ENCODE measurements at regions not wholly inside any gene's neighbourhood (a gene's known extent, or its start where the extent isn't known, plus 50 kb on each side); places are given as distances from the start of the nearest gene placed in this dataset.

- Histone ChIP-seq H3K79me2 (ENCODE audit: insufficient read depth, low read length) (no peaks in the 10 kb centered on the region), H3K27ac (ENCODE audit: insufficient read length, low read depth, low read length) (no peak overlapping the region), H3K18ac (ENCODE audit: insufficient read length, low read depth, low read length) (no peak overlapping the region), H2BK12ac (ENCODE audit: insufficient read length, low read depth, low read length) (no peak overlapping the region), H2BK20ac (ENCODE audit: low read depth, low read length, poor library complexity, severe bottlenecking) (no peak overlapping the region), H3T11ph (ENCODE audit: low read length) (no peak overlapping the region), H3K4me1 (ENCODE audit: insufficient read depth, low read length) (no peaks in the 10 kb centered on the region), H4K91ac (ENCODE audit: insufficient read length, low read depth, low read length) (no peak overlapping the region), H3K4me2 (ENCODE audit: insufficient read depth, insufficient read length, low read length) (no peak overlapping the region), H4K5ac (ENCODE audit: insufficient read length, low read depth, low read length) (no peak overlapping the region), H2BK120ac (ENCODE audit: low read depth, low read length, poor library complexity, severe bottlenecking) (no peak overlapping the region), H2AK5ac (ENCODE audit: insufficient read length, low read length) (no peak overlapping the region), H3K23ac (ENCODE audit: insufficient read length, low read depth, low read length) (no peak overlapping the region), H3K14ac (ENCODE audit: insufficient read depth, low read length) (no peak overlapping the region), H3K79me1 (ENCODE audit: insufficient read depth, low read depth, low read length, poor library complexity, severe bottlenecking) (no peaks in the 10 kb centered on the region), H3K23me2 (ENCODE audit: insufficient read length, low read depth, low read length, poor library complexity, severe bottlenecking) (no peaks in the 10 kb centered on the region), H2AFZ (ENCODE audit: low read length) (no peak overlapping the region), H2BK5ac (ENCODE audit: insufficient read length, low read length) (no peak overlapping the region), H4K20me1 (ENCODE audit: control insufficient read depth, insufficient read depth, insufficient read length) (no peaks in the 10 kb centered on the region), H3K9me3 (ENCODE audit: control insufficient read depth, low read depth, low read length) (no peaks in the 10 kb centered on the region), H3K4ac (ENCODE audit: low read depth, low read length) (no peak overlapping the region), H3K56ac (ENCODE audit: insufficient read length, low read depth, low read length) (no peak overlapping the region), H2BK15ac (ENCODE audit: low read depth, low read length) (no peak overlapping the region), H3K27me3 (ENCODE audit: insufficient read depth, low read length) (no peaks in the 10 kb centered on the region), H3K9ac (ENCODE audit: extremely low read depth, insufficient read length, low read length) (no peak overlapping the region), H4K8ac (replicated peaks; ENCODE audit: insufficient read length, low read depth, low read length) (no peak overlapping the region)
- no peak for DNase-seq
- no peak for TF ChIP-seq CTCF (conservative IDR thresholded peaks at IDR 0.05)
- no CpG with 5 or more reads among the region's 4 CpGs for WGBS (ENCODE audit: extremely low coverage, insufficient read length, low lambda C conversion rate)
- Mint-ChIP-seq H3K4me3 (no peak overlapping the region), H3K4me1 (peaks cover 8 to 9% of the 10 kb centered on the region in 2 experiments), H3K27me3 (ENCODE audit: low read depth) (no peaks in the 10 kb centered on the region), H3K9me3 (no peaks in the 10 kb centered on the region), H3K36me3 (ENCODE audit: insufficient read depth in 1 of 3, low read depth in 3 of 3) (no peaks in the 10 kb centered on the region), H3K27ac (no peak overlapping the region; a peak in 1 of 7 replicates)
Observed at GRCh38 chr13:60327511-60327910, 69.5 kb upstream of the TDRD3 start.

Data from H9 (cell line).